CD4-positive, alpha-beta T cell (primary cell): ENCODE measurements at regions not wholly inside any gene's neighbourhood (a gene's known extent, or its start where the extent isn't known, plus 50 kb on each side); places are given as distances from the start of the nearest gene placed in this dataset.

ENCODE experiments used
- ATAC-seq: fragments of 200-7000 bp; cut with Tn5 transposase; one replicate; pipeline ENCODE4 v1.10.0; 2022; ENCODE audit warnings: mild to moderate bottlenecking; ENCODE audit not compliant: poor library complexity
- CTCF ChIA-PET: fragments of 350-600 bp; sonication (Branson Sonifier 250); formaldehyde crosslinking; loops from one replicate; lab custom pipeline; 2021; ENCODE audit warnings: antibody characterized with exemption, inconsistent platforms; lab: Charles Lee
- POLR2A ChIA-PET: fragments of 350-600 bp; sonication (Branson Sonifier 250); formaldehyde crosslinking; loops from one replicate; lab custom pipeline; 2021; ENCODE audit warnings: antibody characterized with exemption, inconsistent platforms; lab: Charles Lee
- DNase-seq, 14 experiments: peaks; one replicate each; pipeline ENCODE4 v3.0.0-alpha.2; 2013 to 2020; ENCODE audit warnings: mixed read lengths in 2 of 14
- H3K27ac ChIP-seq, 2 donors: one replicate each; pipeline versions ENCODE4 v1.5.1 to v1.7.0; 2013; ENCODE audit warnings: low read length in 2 of 2, low read depth in 1 of 2, mild to moderate bottlenecking in 1 of 2
- H3K27me3 ChIP-seq, 2 experiments: 1 replicate in 1 of 2; 2 replicates in 1 of 2; pipeline versions ENCODE4 v1.6.1 to v1.7.0; 2013; ENCODE audit warnings: low read length in 2 of 2, control low read depth in 1 of 2, mild to moderate bottlenecking in 1 of 2, moderate library complexity in 1 of 2; ENCODE audit not compliant: insufficient read depth in 2 of 2, control insufficient read depth in 1 of 2
- H3K36me3 ChIP-seq: one replicate; pipeline ENCODE4 v1.6.1; 2013; ENCODE audit warnings: low read length, control low read depth; ENCODE audit not compliant: insufficient read depth
- H3K4me1 ChIP-seq: one replicate; pipeline ENCODE4 v1.6.1; 2013; ENCODE audit warnings: low read length, control low read depth; ENCODE audit not compliant: insufficient read depth
- H3K4me3 ChIP-seq: one replicate; pipeline ENCODE4 v1.5.1; 2013; ENCODE audit warnings: mild to moderate bottlenecking, low read length, moderate library complexity
- H3K9me3 ChIP-seq, 2 experiments: 1 replicate in 1 of 2; 2 replicates in 1 of 2; pipeline versions ENCODE4 v1.6.1 to v1.7.0; 2013; ENCODE audit warnings: low read length in 2 of 2, mild to moderate bottlenecking in 2 of 2, control low read depth in 1 of 2, moderate library complexity in 1 of 2; ENCODE audit not compliant: control insufficient read depth in 1 of 2, insufficient read depth in 1 of 2
- H3K27ac Mint-ChIP-seq: one replicate; pipeline ENCODE4 v1.8.0; 2020; ENCODE audit warnings: mixed read lengths
- H3K27me3 Mint-ChIP-seq: one replicate; pipeline ENCODE4 v1.8.0; 2021; ENCODE audit warnings: mixed read lengths
- H3K36me3 Mint-ChIP-seq: one replicate; pipeline ENCODE4 v1.8.0; 2021; ENCODE audit warnings: low read depth, mixed read lengths
- H3K4me1 Mint-ChIP-seq: one replicate; pipeline ENCODE4 v1.8.0; 2021; ENCODE audit warnings: low read depth, mixed read lengths
- H3K4me3 Mint-ChIP-seq: one replicate; pipeline ENCODE4 v1.8.0; 2020; ENCODE audit warnings: mild to moderate bottlenecking, mixed read lengths
- H3K9me3 Mint-ChIP-seq: one replicate; pipeline ENCODE4 v1.8.0; 2020; ENCODE audit warnings: mixed read lengths
- intact Hi-C, 2 experiments: fragments of 100-400 bp; cut with DNase I in 1 of 2; cut with micrococcal nuclease in 1 of 2; formaldehyde crosslinking; loops; one replicate each; pipeline versions ENCODE4 v1.15.1 to v1.9.0; 2023 to 2025; cut with DNase I, micrococcal nuclease
- TF ChIP-seq, protein P1 (sequence below): fragments of 200-600 bp; IDR thresholded peaks from one replicate; pipeline ENCODE4 v1.8.0; 2022; ENCODE audit warnings: antibody characterized with exemption, mild to moderate bottlenecking

- TF ChIP-seq, protein P1, sequence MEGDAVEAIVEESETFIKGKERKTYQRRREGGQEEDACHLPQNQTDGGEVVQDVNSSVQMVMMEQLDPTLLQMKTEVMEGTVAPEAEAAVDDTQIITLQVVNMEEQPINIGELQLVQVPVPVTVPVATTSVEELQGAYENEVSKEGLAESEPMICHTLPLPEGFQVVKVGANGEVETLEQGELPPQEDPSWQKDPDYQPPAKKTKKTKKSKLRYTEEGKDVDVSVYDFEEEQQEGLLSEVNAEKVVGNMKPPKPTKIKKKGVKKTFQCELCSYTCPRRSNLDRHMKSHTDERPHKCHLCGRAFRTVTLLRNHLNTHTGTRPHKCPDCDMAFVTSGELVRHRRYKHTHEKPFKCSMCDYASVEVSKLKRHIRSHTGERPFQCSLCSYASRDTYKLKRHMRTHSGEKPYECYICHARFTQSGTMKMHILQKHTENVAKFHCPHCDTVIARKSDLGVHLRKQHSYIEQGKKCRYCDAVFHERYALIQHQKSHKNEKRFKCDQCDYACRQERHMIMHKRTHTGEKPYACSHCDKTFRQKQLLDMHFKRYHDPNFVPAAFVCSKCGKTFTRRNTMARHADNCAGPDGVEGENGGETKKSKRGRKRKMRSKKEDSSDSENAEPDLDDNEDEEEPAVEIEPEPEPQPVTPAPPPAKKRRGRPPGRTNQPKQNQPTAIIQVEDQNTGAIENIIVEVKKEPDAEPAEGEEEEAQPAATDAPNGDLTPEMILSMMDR: no peak
- no peak overlapping the region for H3K27ac ChIP-seq
- Mint-ChIP-seq H3K27me3 (no peaks in the 10 kb centered on the region), H3K27ac (no peak overlapping the region), H3K36me3 (no peaks in the 10 kb centered on the region), H3K4me1 (peaks cover 11% of the 10 kb centered on the region), H3K4me3 (no peak overlapping the region), H3K9me3 (no peaks in the 10 kb centered on the region)
- H3K27me3 ChIP-seq: no peaks in the 10 kb centered on the region
- no peak overlapping the region for H3K4me3 ChIP-seq
- no peaks in the 10 kb centered on the region for H3K9me3 ChIP-seq
- intact Hi-C loops: loop anchor here in 1 of 2 experiments (10.0 kb wide), 1 partner anchor 108 kb away; no protein-coding TSS in a partner anchor
- POLR2A ChIA-PET: no interaction called here
- no peaks in the 10 kb centered on the region for H3K4me1 ChIP-seq
- no peaks in the 10 kb centered on the region for H3K36me3 ChIP-seq
- DNase-seq: no peak
- no peak for ATAC-seq
- CTCF ChIA-PET: no interaction called here
Observed at GRCh38 chr3:59316688-59317275, 267.0 kb upstream of the CFAP20DC start.

GRCh38 chr3:59313365-59313764 is 263.5 kb upstream of the CFAP20DC start:
- H3K4me3 ChIP-seq: no peak overlapping the region
- H3K4me3 Mint-ChIP-seq: no peak overlapping the region
- no peaks in the 10 kb centered on the region for H3K27me3 Mint-ChIP-seq
- TF ChIP-seq, protein P1: peak; percentile 46
- intact Hi-C loops: loop anchor here (5.0 to 10.0 kb wide), 2 partner anchors 111 to 544 kb away; no protein-coding TSS in a partner anchor
- H3K36me3 Mint-ChIP-seq: no peaks in the 10 kb centered on the region
- DNase-seq (peak in 8 of 14 experiments; percentile 2 to 51 (median 28)), ATAC-seq (peak; percentile 62)
- no peaks in the 10 kb centered on the region for H3K27me3 ChIP-seq
- H3K9me3 ChIP-seq: no peaks in the 10 kb centered on the region
- no peaks in the 10 kb centered on the region for H3K9me3 Mint-ChIP-seq
- no peaks in the 10 kb centered on the region for H3K36me3 ChIP-seq
- peaks cover 11% of the 10 kb centered on the region for H3K4me1 Mint-ChIP-seq
- CTCF ChIA-PET: interaction anchor here (0.8 kb wide), 1 partner anchor 294 kb away, joined by 3 read pairs; no protein-coding TSS in a partner anchor
- POLR2A ChIA-PET: interaction anchor here (1.8 kb wide), 1 partner anchor 112 kb away, joined by 6 read pairs; no protein-coding TSS in a partner anchor
- no peak overlapping the region for H3K27ac Mint-ChIP-seq
- H3K27ac ChIP-seq: no peak overlapping the region
- no peaks in the 10 kb centered on the region for H3K4me1 ChIP-seq

GRCh38 chr3:59311231-59311630 is 261.4 kb upstream of the CFAP20DC start:
- ChIA-PET POLR2A (no interaction called here), CTCF (no interaction called here)
- TF ChIP-seq, protein P1: no peak
- Mint-ChIP-seq H3K9me3 (no peaks in the 10 kb centered on the region), H3K27me3 (no peaks in the 10 kb centered on the region), H3K27ac (no peak overlapping the region), H3K4me1 (peaks cover 11% of the 10 kb centered on the region), H3K4me3 (no peak overlapping the region), H3K36me3 (no peaks in the 10 kb centered on the region)
- Histone ChIP-seq H3K9me3 (no peaks in the 10 kb centered on the region), H3K36me3 (no peaks in the 10 kb centered on the region), H3K4me1 (no peaks in the 10 kb centered on the region), H3K27ac (no peak overlapping the region), H3K27me3 (no peaks in the 10 kb centered on the region), H3K4me3 (no peak overlapping the region)
- intact Hi-C loops: loop anchor here (5.0 to 10.0 kb wide), 2 partner anchors 114 to 546 kb away; no protein-coding TSS in a partner anchor
- ATAC-seq (no peak), DNase-seq (no peak)
